Sigmoid colon (tissue), 4 donors: ENCODE measurements at regions not wholly inside any gene's neighbourhood (a gene's known extent, or its start where the extent isn't known, plus 50 kb on each side); places are given as distances from the start of the nearest gene placed in this dataset.

Source experiments
- CTCF ChIP-seq, 4 experiments: fragments of 450-650 bp in 3 of 4; fragments of 200-600 bp in 1 of 4; IDR thresholded peaks; one replicate each; pipeline ENCODE4 v1.5.1; 2016 to 2019; ENCODE audit warnings: antibody characterized with exemption in 4 of 4, mild to moderate bottlenecking in 3 of 4, moderate library complexity in 2 of 4
- EP300 ChIP-seq, 4 donors: sonication (generic); formaldehyde crosslinking; IDR thresholded peaks; one replicate each; pipeline ENCODE4 v1.6.1; 2017; ENCODE audit warnings: antibody characterized with exemption in 4 of 4

- TF ChIP-seq CTCF (IDR thresholded peaks at IDR 0.05): no peak
- TF ChIP-seq EP300 (IDR thresholded peaks at IDR 0.05): no peak
Measured at GRCh38 chr9:75372499-75373268, 284.4 kb downstream of the OSTF1 start.
